Neuronal stem cell (in vitro differentiated cells): ENCODE measurements at regions not wholly inside any gene's neighbourhood (a gene's known extent, or its start where the extent isn't known, plus 50 kb on each side); places are given as distances from the start of the nearest gene placed in this dataset.

Experiments used
- DNase-seq: peaks from one replicate; pipeline ENCODE4 v3.0.0-alpha.2; 2013; ENCODE audit warnings: low spot score
- H2AFZ ChIP-seq: one replicate; pipeline ENCODE4 v1.6.1; 2013; ENCODE audit warnings: mild to moderate bottlenecking, low read length, inconsistent platforms
- H2AK5ac ChIP-seq: 2 replicates; pipeline ENCODE4 v1.6.1; 2013; ENCODE audit warnings: low read depth, mild to moderate bottlenecking, inconsistent platforms, low read length, moderate library complexity, mixed read lengths
- H2BK120ac ChIP-seq: 2 replicates; pipeline ENCODE4 v1.6.1; 2013; ENCODE audit warnings: low read depth, mild to moderate bottlenecking, inconsistent platforms, low read length, moderate library complexity, mixed read lengths
- H2BK12ac ChIP-seq: one replicate; pipeline ENCODE4 v1.6.1; 2013; ENCODE audit warnings: low read length, inconsistent platforms
- H2BK15ac ChIP-seq: 2 replicates; pipeline ENCODE4 v1.6.1; 2013; ENCODE audit warnings: mild to moderate bottlenecking, low read length, inconsistent platforms, mixed read lengths
- H2BK5ac ChIP-seq: one replicate; pipeline ENCODE4 v1.6.1; 2013; ENCODE audit warnings: inconsistent platforms, mild to moderate bottlenecking, low read length, moderate library complexity
- H3K14ac ChIP-seq: one replicate; pipeline ENCODE4 v1.6.1; 2013; ENCODE audit warnings: low read length, inconsistent platforms
- H3K18ac ChIP-seq: 2 replicates; pipeline ENCODE4 v1.6.1; 2013; ENCODE audit warnings: low read length, inconsistent platforms
- H3K23ac ChIP-seq: 2 replicates; pipeline ENCODE4 v1.6.1; 2013; ENCODE audit warnings: low read depth, mild to moderate bottlenecking, mixed read lengths, low read length, inconsistent platforms; ENCODE audit not compliant: poor library complexity
- H3K27ac ChIP-seq: replicated peaks from 3 replicates; pipeline ENCODE4 v1.5.1; 2013; ENCODE audit warnings: low read length, inconsistent platforms
- H3K27me3 ChIP-seq, 3 experiments: 2 replicates each; pipeline ENCODE4 v1.6.1; 2013; ENCODE audit warnings: low read length in 3 of 3, mild to moderate bottlenecking in 2 of 3, inconsistent platforms in 1 of 3, low read depth in 1 of 3, mixed read lengths in 1 of 3, moderate library complexity in 1 of 3; ENCODE audit not compliant: control insufficient read depth in 3 of 3, insufficient read depth in 3 of 3
- H3K36me3 ChIP-seq, 2 donors: replicated peaks in 1 of 2; 2 replicates each; pipeline ENCODE4 v1.6.1; 2013; ENCODE audit warnings: low read length in 2 of 2; ENCODE audit not compliant: control insufficient read depth in 2 of 2, insufficient read depth in 2 of 2
- H3K4ac ChIP-seq: 2 replicates; pipeline ENCODE4 v1.6.1; 2013; ENCODE audit warnings: inconsistent platforms, mild to moderate bottlenecking, low read length, moderate library complexity
- H3K4me1 ChIP-seq, 2 donors: 1 replicate in 1 of 2; 2 replicates in 1 of 2; pipeline ENCODE4 v1.6.1; 2013; ENCODE audit warnings: low read length in 2 of 2, low read depth in 1 of 2; ENCODE audit not compliant: control insufficient read depth in 2 of 2, insufficient read depth in 1 of 2
- H3K4me2 ChIP-seq: one replicate; pipeline ENCODE4 v1.6.1; 2013; ENCODE audit warnings: mild to moderate bottlenecking, low read length, inconsistent platforms; ENCODE audit not compliant: insufficient read depth, poor library complexity, severe bottlenecking
- H3K4me3 ChIP-seq, 2 donors: 2 replicates each; pipeline ENCODE4 v1.5.1; 2013; ENCODE audit warnings: low read length in 2 of 2, mild to moderate bottlenecking in 2 of 2, inconsistent platforms in 1 of 2, moderate library complexity in 1 of 2
- H3K79me1 ChIP-seq: one replicate; pipeline ENCODE4 v1.6.1; 2013; ENCODE audit warnings: low read depth, mild to moderate bottlenecking, inconsistent platforms, low read length, moderate library complexity
- H3K9ac ChIP-seq: one replicate; pipeline ENCODE4 v1.6.1; 2013; ENCODE audit warnings: mild to moderate bottlenecking, low read depth, low read length, inconsistent platforms; ENCODE audit not compliant: poor library complexity
- H3K9me3 ChIP-seq, 2 donors: replicated peaks in 1 of 2; 2 replicates each; pipeline versions ENCODE3 to v1.6.1; 2013; ENCODE audit warnings: low read length in 2 of 2, mild to moderate bottlenecking in 2 of 2, inconsistent platforms in 1 of 2, low read depth in 1 of 2, mixed read lengths in 1 of 2, moderate library complexity in 1 of 2; ENCODE audit not compliant: control insufficient read depth in 2 of 2, insufficient read depth in 1 of 2
- H4K8ac ChIP-seq: one replicate; pipeline ENCODE4 v1.6.1; 2013; ENCODE audit warnings: low read depth, mild to moderate bottlenecking, inconsistent platforms, low read length, moderate library complexity
- H4K91ac ChIP-seq: one replicate; pipeline ENCODE4 v1.6.1; 2013; ENCODE audit warnings: low read length, low read depth, mild to moderate bottlenecking, inconsistent platforms; ENCODE audit not compliant: poor library complexity
- WGBS, 2 donors: extraction: QIAGEN DNeasy Blood & Tissue Kit; methylation state at CpG; one replicate each; pipeline ENCODE4 v1.1.7; 2013; ENCODE audit warnings: missing lambda C conversion rate in 2 of 2, mixed read lengths in 1 of 2; ENCODE audit not compliant: insufficient read length in 2 of 2, insufficient replicate concordance in 1 of 2; ENCODE audit errors: extremely low coverage in 2 of 2; 5-methylcytosine and 5-hydroxymethylcytosine counted together

- Histone ChIP-seq H3K4me1 (peaks cover 0 to 2% of the 10 kb centered on the region in 2 donors), H2BK5ac (no peak overlapping the region), H3K4me3 (no peak overlapping the region), H4K8ac (no peak overlapping the region), H3K27ac (no peak overlapping the region), H2BK120ac (no peak overlapping the region), H2AK5ac (no peak overlapping the region), H3K79me1 (no peaks in the 10 kb centered on the region), H3K9me3 (no peaks in the 10 kb centered on the region), H3K23ac (no peak overlapping the region), H2BK15ac (no peak overlapping the region), H3K9ac (no peak overlapping the region), H2AFZ (no peak overlapping the region), H3K14ac (no peak overlapping the region), H4K91ac (no peak overlapping the region), H3K4ac (no peak overlapping the region), H2BK12ac (no peak overlapping the region), H3K4me2 (no peak overlapping the region), H3K36me3 (no peaks in the 10 kb centered on the region), H3K27me3 (no peaks in the 10 kb centered on the region), H3K18ac (no peak overlapping the region)
- no peak for DNase-seq
These were observed 185.2 kb upstream of the STXBP5 start for GRCh38 chr6:147019001-147019400.

- Histone ChIP-seq H3K36me3 (no peaks in the 10 kb centered on the region), H3K27me3 (no peaks in the 10 kb centered on the region), H3K18ac (no peak overlapping the region), H3K9ac (no peak overlapping the region), H3K27ac (no peak overlapping the region), H3K14ac (no peak overlapping the region), H3K79me1 (no peaks in the 10 kb centered on the region), H2AFZ (no peak overlapping the region), H4K8ac (no peak overlapping the region), H4K91ac (no peak overlapping the region), H2AK5ac (no peak overlapping the region), H3K4ac (no peak overlapping the region), H3K23ac (no peak overlapping the region), H3K4me1 (peaks cover 0 to 2% of the 10 kb centered on the region in 2 donors), H2BK120ac (no peak overlapping the region), H2BK15ac (no peak overlapping the region), H3K4me2 (no peak overlapping the region), H2BK5ac (no peak overlapping the region), H2BK12ac (no peak overlapping the region), H3K4me3 (no peak overlapping the region), H3K9me3 (no peaks in the 10 kb centered on the region)
- WGBS, 2 donors = no CpG with 5 or more reads among the region's 2 CpGs
- no peak for DNase-seq
These were observed 182.2 kb upstream of the STXBP5 start for GRCh38 chr6:147022041-147022440.

- no peaks in the 10 kb centered on the region for H3K27me3 ChIP-seq
- H3K36me3 ChIP-seq = no peaks in the 10 kb centered on the region
- H3K14ac ChIP-seq = no peak overlapping the region
- H2BK15ac ChIP-seq = no peak overlapping the region
- no peaks in the 10 kb centered on the region for H3K9me3 ChIP-seq
- H2BK12ac ChIP-seq = no peak overlapping the region
- H3K4me3 ChIP-seq = no peak overlapping the region
- no peak overlapping the region for H3K4me2 ChIP-seq
- H2BK5ac ChIP-seq = no peak overlapping the region
- peak overlapping the region; percentile 49 for H2AFZ ChIP-seq
- no peak overlapping the region for H3K4ac ChIP-seq
- no peak overlapping the region for H4K8ac ChIP-seq
- no peaks in the 10 kb centered on the region for H3K79me1 ChIP-seq
- no peak overlapping the region for H2BK120ac ChIP-seq
- no peak overlapping the region for H3K9ac ChIP-seq
- no peak overlapping the region for H3K18ac ChIP-seq
- no peak overlapping the region for H3K27ac ChIP-seq
- H3K23ac ChIP-seq = no peak overlapping the region
- DNase-seq = no peak
- no peak overlapping the region for H2AK5ac ChIP-seq
- peaks cover 0 to 2% of the 10 kb centered on the region in 2 donors for H3K4me1 ChIP-seq
- no peak overlapping the region for H4K91ac ChIP-seq
These were observed 181.1 kb upstream of the STXBP5 start for GRCh38 chr6:147023148-147023547.

GRCh38 chr6:147023581-147023980, 180.6 kb upstream of the STXBP5 start:
- no peak overlapping the region for H2AK5ac ChIP-seq
- H2BK5ac ChIP-seq = no peak overlapping the region
- H4K91ac ChIP-seq = no peak overlapping the region
- H3K36me3 ChIP-seq = no peaks in the 10 kb centered on the region
- no peaks in the 10 kb centered on the region for H3K27me3 ChIP-seq
- no peak overlapping the region for H3K27ac ChIP-seq
- peak overlapping the region; percentile 49 for H2AFZ ChIP-seq
- no CpG with 5 or more reads among the region's 3 CpGs for WGBS, 2 donors
- H3K4ac ChIP-seq = no peak overlapping the region
- H2BK120ac ChIP-seq = no peak overlapping the region
- H3K14ac ChIP-seq = no peak overlapping the region
- DNase-seq = no peak
- H3K4me2 ChIP-seq = no peak overlapping the region
- no peak overlapping the region for H3K4me3 ChIP-seq
- no peak overlapping the region for H3K18ac ChIP-seq
- H2BK15ac ChIP-seq = no peak overlapping the region
- H3K9ac ChIP-seq = no peak overlapping the region
- no peak overlapping the region for H2BK12ac ChIP-seq
- H4K8ac ChIP-seq = no peak overlapping the region
- no peak overlapping the region for H3K23ac ChIP-seq
- no peaks in the 10 kb centered on the region for H3K9me3 ChIP-seq
- H3K4me1 ChIP-seq = no peaks in the 10 kb centered on the region
- no peaks in the 10 kb centered on the region for H3K79me1 ChIP-seq
